Ureter (tissue), 1 donor: ENCODE measurements at regions not wholly inside any gene's neighbourhood (a gene's known extent, or its start where the extent isn't known, plus 50 kb on each side); places are given as distances from the start of the nearest gene placed in this dataset.

Source experiments
- DNase-seq: peaks from one replicate; pipeline ENCODE4 v3.0.0-alpha.2; 2020; ENCODE audit warnings: low spot score
- donor health status: DM: yes; HTN: yes; CAD: no.

DNA sequence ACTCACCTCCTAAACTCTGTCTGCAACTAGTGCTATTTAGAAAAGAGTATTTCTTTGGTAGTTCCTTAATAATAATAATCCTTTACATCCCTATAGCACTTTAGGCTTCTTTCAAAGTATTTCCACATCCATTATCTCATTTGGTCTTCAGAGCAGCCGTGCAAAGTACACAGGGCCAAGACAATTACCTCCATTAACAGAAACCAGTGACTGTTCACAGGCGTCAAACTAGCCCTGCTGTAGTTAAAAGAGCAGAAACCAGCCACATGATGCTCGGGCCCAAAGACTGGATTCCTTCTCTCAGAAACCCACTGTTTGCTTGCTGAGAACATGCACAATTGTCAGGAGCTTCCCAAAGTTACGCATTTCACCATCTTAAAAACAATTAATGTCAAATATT lies 396.0 kb upstream of the DAB1 start:
- no peak for DNase-seq

- no peak for DNase-seq
Observed at GRCh38 chr1:57803586-57803985, 379.7 kb upstream of the DAB1 start.

- no peak for DNase-seq
Observed at GRCh38 chr1:57800376-57800775, 376.5 kb upstream of the DAB1 start.

DNA sequence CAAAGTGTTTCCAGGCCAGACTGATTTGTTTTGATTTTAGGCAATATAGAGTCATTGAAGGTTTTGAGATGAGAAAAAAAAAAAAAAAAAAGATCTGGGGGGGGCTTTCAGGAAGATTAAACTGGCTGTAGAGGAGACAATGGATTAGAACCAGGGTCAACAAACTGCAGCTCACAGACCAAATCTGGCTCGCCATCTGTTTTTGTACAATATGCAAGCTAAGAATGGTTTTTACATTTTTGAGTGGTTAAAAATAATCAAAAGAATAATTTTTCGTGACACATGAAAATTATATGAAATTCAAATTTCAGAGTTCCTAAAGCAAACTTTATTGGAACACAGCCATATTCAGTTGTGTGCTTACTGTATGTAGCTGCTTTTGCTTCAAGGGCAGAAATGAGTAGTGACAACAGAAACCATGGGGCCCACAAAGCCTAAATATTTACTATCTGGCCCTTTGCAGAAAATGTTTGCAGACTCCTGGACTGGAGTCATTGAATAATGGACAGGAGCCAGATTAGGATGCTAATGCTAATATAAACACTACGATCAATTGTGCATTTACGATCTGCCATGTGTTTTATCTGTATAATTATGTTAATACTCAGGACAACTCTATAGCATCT lies 375.7 kb upstream of the DAB1 start:
- no peak for DNase-seq

DNA sequence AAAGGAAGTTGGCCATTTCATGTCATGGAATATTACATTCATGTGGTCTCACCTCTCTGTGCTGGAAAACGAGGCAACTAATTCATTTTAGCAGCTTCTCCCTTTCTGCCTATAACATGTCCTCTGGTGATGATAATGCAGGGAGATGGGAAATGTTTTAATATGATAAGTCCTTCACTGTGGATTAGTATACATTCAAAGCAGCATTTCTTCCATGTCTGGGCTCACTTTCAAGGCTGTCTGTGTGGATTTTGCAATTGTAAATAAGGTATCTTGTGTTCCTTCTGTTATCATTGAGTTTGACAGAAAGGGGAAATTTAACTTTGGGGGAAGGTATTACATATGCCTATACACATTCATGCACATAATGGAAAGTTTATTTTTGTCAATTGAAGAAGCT lies 374.7 kb upstream of the DAB1 start:
- DNase-seq = no peak

DNA sequence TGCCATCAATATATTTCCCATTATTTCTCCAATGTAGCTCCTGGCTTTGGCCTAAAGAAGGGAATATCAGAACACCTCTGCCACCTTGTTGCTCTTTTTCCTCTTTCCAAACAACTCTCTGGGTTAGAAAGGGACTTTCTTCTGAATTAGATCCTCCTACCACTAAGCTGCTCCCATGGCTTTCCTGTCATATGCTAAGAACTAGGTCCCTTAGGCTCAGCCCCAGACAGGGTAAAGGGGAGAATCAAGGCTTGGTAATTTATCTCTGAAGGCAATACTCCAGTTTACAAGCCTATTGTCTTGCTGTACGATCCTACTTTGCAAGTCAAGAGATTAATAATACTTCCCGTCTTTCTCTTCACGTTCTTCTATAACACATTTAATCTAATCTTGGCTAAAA lies 373.2 kb upstream of the DAB1 start:
- DNase-seq = no peak

- DNase-seq = no peak
Observed at GRCh38 chr1:57796616-57797015, 372.8 kb upstream of the DAB1 start.

GRCh38 chr1:57795886-57796285 lies 372.0 kb upstream of the DAB1 start:
- no peak for DNase-seq

GRCh38 chr1:57794078-57794477 lies 370.2 kb upstream of the DAB1 start:
- no peak for DNase-seq

- no peak for DNase-seq
Observed at GRCh38 chr1:57791497-57791896, 367.6 kb upstream of the DAB1 start.

- no peak for DNase-seq
Observed at GRCh38 chr1:57789936-57790335, 366.1 kb upstream of the DAB1 start.

- DNase-seq = no peak
Observed at GRCh38 chr1:57788313-57788712, 364.5 kb upstream of the DAB1 start.

DNA sequence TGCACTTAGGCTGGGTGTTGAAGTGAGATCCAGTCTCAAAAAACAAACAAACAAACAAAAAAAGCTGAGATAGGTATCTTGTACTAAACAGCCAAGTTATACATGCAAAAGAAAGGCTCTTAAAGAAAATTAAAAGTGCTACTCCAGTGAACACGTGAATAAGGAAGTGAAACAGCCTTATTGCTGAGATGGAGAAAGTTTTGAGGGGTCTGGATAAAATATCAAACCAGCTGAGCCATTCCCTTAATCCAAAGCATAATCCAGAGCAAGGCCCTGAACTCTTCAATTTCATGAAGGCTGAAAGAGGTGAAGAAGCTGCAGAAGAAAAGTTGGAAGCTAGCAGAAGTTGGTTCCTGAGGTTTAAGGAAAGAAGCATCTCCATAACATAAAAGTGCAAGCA lies 360.5 kb upstream of the DAB1 start:
- no peak for DNase-seq

DNA sequence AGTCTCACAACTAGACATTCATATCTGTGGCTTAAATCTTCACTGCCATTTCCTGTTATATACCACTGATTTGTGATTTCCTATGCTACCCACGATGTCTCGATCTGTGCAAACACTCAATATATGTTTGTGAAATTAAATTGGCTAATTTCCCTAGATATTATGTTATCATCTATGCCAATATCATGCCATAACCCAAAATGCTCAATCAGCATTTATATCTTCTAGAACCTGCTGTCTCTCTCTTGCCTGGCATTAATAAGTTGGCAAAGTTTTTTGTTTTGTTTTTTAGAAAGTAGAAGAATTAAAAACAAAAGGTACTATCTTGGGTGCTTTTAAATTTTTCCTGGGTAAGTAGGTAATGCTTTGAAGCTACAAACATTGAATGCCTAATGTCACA lies 358.5 kb upstream of the DAB1 start:
- DNase-seq = no peak

DNA sequence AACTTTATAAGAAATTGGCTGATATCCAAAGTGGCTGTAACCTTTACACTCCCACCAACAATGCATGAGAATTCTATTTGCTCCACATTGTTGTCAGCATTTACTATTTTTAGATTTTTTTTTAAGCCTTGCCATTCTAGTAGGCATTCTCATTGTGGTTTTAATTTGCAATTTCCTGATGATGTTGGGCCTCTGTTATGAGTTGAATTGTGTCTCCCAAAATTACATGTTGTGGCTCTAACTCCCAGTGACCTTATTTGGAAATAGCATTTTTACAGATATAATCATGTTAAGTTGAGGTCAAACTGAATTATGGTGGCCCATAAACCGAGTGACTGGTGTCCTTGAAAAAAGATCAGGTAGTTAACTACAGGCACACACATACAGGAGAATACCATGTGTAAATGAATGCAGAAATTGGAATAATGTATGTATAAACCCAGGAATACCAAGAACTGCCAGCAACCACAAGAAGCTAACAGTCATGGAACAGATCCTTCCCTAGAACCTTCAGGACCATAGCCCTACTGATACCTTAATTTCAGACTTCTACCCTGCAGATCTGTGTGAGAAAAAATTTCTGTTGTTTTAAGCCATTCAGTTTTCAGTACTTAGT lies 348.8 kb upstream of the DAB1 start:
- no peak for DNase-seq

DNA sequence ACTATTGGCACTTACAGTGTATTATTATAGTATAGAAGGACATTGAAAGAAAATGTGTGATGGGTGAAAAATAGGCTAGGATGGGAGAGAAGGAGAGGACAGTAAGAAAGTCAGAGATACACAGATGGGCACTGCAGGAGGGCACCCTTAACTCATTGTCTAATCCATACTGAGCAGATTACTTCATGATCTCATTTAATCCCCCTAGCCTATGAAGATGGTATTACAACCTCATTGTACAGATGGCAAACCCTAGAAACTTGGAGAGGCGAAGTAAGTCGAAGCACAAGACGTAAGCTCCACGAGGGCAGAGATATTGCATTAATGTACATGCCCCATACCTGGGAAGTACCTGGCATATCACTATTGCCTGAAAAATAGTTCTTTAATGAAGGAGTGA lies 346.9 kb upstream of the DAB1 start:
- no peak for DNase-seq

DNA sequence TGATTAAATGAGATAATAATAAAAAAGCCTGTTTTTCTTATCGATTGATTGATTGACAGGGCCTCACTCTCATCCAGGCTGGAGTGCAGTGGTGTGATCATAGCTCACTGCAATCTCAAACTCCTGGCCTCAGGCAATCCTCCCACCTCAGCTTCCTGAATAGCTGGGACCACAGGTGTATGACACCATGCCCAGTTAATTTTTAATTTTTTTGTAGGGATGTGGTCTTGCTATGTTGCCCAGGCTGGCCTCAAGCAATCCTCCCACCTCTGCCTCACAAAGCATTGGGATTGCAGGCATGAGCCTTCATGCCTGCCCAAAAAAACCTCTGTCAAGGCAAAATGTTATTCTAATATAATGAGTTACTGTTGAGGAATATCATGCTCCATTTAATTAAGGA lies 346.4 kb upstream of the DAB1 start:
- no peak for DNase-seq

GRCh38 chr1:57761628-57762027 lies 337.8 kb upstream of the DAB1 start:
- DNase-seq = no peak

GRCh38 chr1:57752843-57753242 lies 329.0 kb upstream of the DAB1 start:
- DNase-seq = no peak

GRCh38 chr1:57748719-57749118 lies 324.9 kb upstream of the DAB1 start:
- DNase-seq = no peak

DNA sequence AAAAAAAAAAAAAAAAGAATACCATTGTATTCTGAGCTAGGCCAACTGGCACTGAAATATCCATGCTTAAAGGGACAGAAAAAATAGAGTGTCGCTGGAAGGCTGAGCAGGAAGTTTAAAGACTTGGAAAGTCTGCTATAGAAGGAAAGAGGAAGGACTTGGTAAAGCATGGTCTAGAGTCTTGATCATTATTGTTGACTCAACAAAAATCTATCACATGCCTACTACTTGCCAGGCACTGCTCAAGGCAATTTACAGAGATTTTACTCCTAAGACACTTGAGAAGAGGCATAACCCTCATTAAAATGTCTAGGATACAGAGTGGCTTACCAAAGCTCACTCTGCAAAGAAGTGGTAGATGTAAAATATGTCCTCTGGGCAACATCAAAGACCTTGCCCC lies 324.0 kb upstream of the DAB1 start:
- no peak for DNase-seq

DNA sequence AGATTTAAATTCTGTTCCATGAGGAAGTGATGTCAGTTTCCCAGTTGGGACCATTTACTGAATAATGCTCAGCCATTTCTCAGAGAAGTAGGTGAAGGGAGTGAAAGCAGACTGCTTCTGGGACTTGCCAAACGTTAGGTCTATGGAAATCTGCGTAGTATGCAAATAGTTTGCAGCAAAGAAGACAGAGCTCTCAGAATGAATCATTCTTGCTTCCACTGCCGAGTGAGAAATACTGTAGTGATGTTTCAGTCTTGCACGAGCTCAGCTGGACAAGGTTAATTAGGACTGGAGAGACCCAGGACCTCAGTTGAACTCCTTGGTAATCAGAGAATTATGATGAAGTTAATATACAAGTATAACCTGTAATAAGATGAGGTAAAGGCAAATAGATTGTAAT lies 317.7 kb upstream of the DAB1 start:
- DNase-seq = no peak

GRCh38 chr1:57736940-57737339 lies 313.1 kb upstream of the DAB1 start:
- DNase-seq = no peak

- no peak for DNase-seq
Observed at GRCh38 chr1:57729181-57729580, 305.3 kb upstream of the DAB1 start.
